Panc1 (cell line): ENCODE measurements at regions not wholly inside any gene's neighbourhood (a gene's known extent, or its start where the extent isn't known, plus 50 kb on each side); places are given as distances from the start of the nearest gene placed in this dataset.
"Not testable (repeated sequence)": the region's sequence is repeated elsewhere in the genome, so short reads cannot be mapped to it uniquely, and the experiment has no call there.

Experiments
- ATAC-seq: fragments of 200-7000 bp; cut with Tn5 transposase; 2 replicates; pipeline ENCODE4 v1.9.1; 2020; ENCODE audit warnings: mild to moderate bottlenecking, moderate library complexity
- BruUV-seq: library from RNA; stranded (reverse); fragments of 400-500 nt; replicated peaks from 2 replicates; lab custom pipeline; 2021; lab: Mats Ljungman, UMichigan
- CTCF ChIA-PET: fragments of 300-600 bp; sonication (Branson Sonifier 250); formaldehyde crosslinking; loops from one replicate; lab custom pipeline; 2022; ENCODE audit warnings: antibody characterized with exemption; lab: Charles Lee
- POLR2A ChIA-PET: fragments of 300-600 bp; sonication (Branson Sonifier 250); formaldehyde crosslinking; loops from one replicate; lab custom pipeline; 2022; ENCODE audit warnings: antibody characterized with exemption; lab: Charles Lee
- DNase-seq: peaks from one replicate; pipeline ENCODE4 v3.0.0-alpha.2; 2010; ENCODE audit warnings: low read depth, low spot score
- H3K27ac ChIP-seq: 2 replicates; pipeline ENCODE4 v1.5.1; 2011; ENCODE audit warnings: mild to moderate bottlenecking, low read length, inconsistent platforms
- H3K27me3 ChIP-seq: fragments of 200-500 bp; sonication (Bioruptor generic); 2 replicates; pipeline ENCODE4 v1.6.0; 2014; ENCODE audit warnings: low read length, inconsistent platforms; ENCODE audit not compliant: control insufficient read depth, insufficient read depth
- H3K36me3 ChIP-seq: fragments of 200-500 bp; sonication (Bioruptor generic); 2 replicates; pipeline ENCODE4 v1.5.1; 2014; ENCODE audit warnings: inconsistent platforms, mild to moderate bottlenecking, low read length, moderate library complexity; ENCODE audit not compliant: control insufficient read depth, insufficient read depth
- H3K4me1 ChIP-seq: 2 replicates; pipeline ENCODE4 v1.5.1; 2011; ENCODE audit warnings: inconsistent platforms, mild to moderate bottlenecking, low read length, moderate library complexity; ENCODE audit not compliant: control insufficient read depth, insufficient read depth
- H3K4me3 ChIP-seq, 2 experiments: 2 replicates each; pipeline ENCODE4 v1.5.1; 2011 to 2012; ENCODE audit warnings: low read depth in 2 of 2, low read length in 2 of 2, mild to moderate bottlenecking in 2 of 2, inconsistent platforms in 1 of 2, moderate library complexity in 1 of 2
- H3K9me3 ChIP-seq: fragments of 200-500 bp; sonication (Bioruptor generic); 2 replicates; pipeline ENCODE4 v1.5.1; 2014; ENCODE audit warnings: low read depth, mild to moderate bottlenecking, inconsistent platforms, low read length, moderate library complexity; ENCODE audit not compliant: control insufficient read depth, insufficient read depth
- POLR2AphosphoS5 ChIP-seq: IDR thresholded peaks from 2 replicates; pipeline ENCODE4 v1.6.1; 2012; ENCODE audit warnings: mild to moderate bottlenecking, low read depth, low read length, moderate library complexity
- SIN3A ChIP-seq: IDR thresholded peaks from 2 replicates; pipeline ENCODE4 v1.6.1; 2012; ENCODE audit warnings: low read depth, mild to moderate bottlenecking, low read length, moderate library complexity, borderline replicate concordance; ENCODE audit not compliant: insufficient read depth
- TCF7L2 ChIP-seq: IDR thresholded peaks from 2 replicates; pipeline ENCODE4 v1.6.1; 2011; ENCODE audit warnings: mild to moderate bottlenecking, low read depth, low read length, inconsistent platforms
- in situ Hi-C: cut with HindIII; loops from 2 replicates; pipeline ENCODE4 v1.10.0; 2016; ENCODE audit warnings: low sequenced_read_pairs, low pct_unique_long_range_greater_than_20kb
- intact Hi-C: fragments of 100-400 bp; cut with micrococcal nuclease; formaldehyde crosslinking; loops from one replicate; pipeline ENCODE4 v1.10.0; 2022; ENCODE audit not compliant: unreplicated experiment
- TF ChIP-seq, protein P1 (sequence below), 2 experiments: IDR thresholded peaks; 2 replicates each; pipeline ENCODE4 v1.6.1; 2011 to 2012; ENCODE audit warnings: low read depth in 2 of 2, control low read depth in 1 of 2, low read length in 1 of 2, mild to moderate bottlenecking in 1 of 2, moderate library complexity in 1 of 2; ENCODE audit not compliant: insufficient read depth in 1 of 2
- TF ChIP-seq, protein P2 (sequence below): fragments of 450-650 bp; IDR thresholded peaks from 2 replicates; pipeline ENCODE4 v1.5.1; 2017; ENCODE audit warnings: mild to moderate bottlenecking

DNA sequence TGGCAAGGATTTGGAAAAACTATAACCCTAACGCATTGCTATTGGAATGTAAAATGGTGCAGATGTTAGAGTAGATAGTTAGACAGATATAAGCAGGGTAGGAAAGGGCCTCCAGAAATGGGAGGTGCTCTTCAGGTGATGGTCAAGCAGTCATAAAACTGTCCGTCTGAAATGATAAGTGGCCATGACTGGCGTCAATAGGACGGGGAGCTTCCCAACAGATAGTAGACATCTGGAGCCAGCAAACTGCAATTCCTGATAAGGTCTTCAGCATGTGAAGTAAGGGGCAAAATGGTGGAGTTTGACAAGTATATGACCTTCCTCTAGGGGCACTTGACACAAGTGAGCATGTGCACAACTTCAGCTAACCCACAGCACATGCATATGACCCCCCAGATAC lies 250.4 kb downstream of the MAGEB5 start:
- no peaks in the 10 kb centered on the region for H3K4me1 ChIP-seq
- no peak overlapping the region for H3K27ac ChIP-seq
- intact Hi-C loops (no loop called here), in situ Hi-C loops (no loop called here)
- no peaks in the 10 kb centered on the region for H3K27me3 ChIP-seq
- H3K9me3 ChIP-seq = no peaks in the 10 kb centered on the region
- ChIA-PET CTCF (no interaction called here), POLR2A (no interaction called here)
- H3K4me3 ChIP-seq = no peak overlapping the region
- no peaks in the 10 kb centered on the region for H3K36me3 ChIP-seq
- DNase-seq = no peak
- ATAC-seq = no peak
- TF ChIP-seq TCF7L2 = no peak
- no peak for TF ChIP-seq POLR2AphosphoS5
- TF ChIP-seq, protein P1, sequence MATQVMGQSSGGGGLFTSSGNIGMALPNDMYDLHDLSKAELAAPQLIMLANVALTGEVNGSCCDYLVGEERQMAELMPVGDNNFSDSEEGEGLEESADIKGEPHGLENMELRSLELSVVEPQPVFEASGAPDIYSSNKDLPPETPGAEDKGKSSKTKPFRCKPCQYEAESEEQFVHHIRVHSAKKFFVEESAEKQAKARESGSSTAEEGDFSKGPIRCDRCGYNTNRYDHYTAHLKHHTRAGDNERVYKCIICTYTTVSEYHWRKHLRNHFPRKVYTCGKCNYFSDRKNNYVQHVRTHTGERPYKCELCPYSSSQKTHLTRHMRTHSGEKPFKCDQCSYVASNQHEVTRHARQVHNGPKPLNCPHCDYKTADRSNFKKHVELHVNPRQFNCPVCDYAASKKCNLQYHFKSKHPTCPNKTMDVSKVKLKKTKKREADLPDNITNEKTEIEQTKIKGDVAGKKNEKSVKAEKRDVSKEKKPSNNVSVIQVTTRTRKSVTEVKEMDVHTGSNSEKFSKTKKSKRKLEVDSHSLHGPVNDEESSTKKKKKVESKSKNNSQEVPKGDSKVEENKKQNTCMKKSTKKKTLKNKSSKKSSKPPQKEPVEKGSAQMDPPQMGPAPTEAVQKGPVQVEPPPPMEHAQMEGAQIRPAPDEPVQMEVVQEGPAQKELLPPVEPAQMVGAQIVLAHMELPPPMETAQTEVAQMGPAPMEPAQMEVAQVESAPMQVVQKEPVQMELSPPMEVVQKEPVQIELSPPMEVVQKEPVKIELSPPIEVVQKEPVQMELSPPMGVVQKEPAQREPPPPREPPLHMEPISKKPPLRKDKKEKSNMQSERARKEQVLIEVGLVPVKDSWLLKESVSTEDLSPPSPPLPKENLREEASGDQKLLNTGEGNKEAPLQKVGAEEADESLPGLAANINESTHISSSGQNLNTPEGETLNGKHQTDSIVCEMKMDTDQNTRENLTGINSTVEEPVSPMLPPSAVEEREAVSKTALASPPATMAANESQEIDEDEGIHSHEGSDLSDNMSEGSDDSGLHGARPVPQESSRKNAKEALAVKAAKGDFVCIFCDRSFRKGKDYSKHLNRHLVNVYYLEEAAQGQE (IDR thresholded peaks at IDR 0.05; ENCODE audit: insufficient read depth in 1 of 2, low read depth in 2 of 2, low read length in 1 of 2) = no peak
- TF ChIP-seq SIN3A = no peak
- TF ChIP-seq, protein P2, sequence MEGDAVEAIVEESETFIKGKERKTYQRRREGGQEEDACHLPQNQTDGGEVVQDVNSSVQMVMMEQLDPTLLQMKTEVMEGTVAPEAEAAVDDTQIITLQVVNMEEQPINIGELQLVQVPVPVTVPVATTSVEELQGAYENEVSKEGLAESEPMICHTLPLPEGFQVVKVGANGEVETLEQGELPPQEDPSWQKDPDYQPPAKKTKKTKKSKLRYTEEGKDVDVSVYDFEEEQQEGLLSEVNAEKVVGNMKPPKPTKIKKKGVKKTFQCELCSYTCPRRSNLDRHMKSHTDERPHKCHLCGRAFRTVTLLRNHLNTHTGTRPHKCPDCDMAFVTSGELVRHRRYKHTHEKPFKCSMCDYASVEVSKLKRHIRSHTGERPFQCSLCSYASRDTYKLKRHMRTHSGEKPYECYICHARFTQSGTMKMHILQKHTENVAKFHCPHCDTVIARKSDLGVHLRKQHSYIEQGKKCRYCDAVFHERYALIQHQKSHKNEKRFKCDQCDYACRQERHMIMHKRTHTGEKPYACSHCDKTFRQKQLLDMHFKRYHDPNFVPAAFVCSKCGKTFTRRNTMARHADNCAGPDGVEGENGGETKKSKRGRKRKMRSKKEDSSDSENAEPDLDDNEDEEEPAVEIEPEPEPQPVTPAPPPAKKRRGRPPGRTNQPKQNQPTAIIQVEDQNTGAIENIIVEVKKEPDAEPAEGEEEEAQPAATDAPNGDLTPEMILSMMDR = no peak
- no TSS peak for BruUV-seq

DNA sequence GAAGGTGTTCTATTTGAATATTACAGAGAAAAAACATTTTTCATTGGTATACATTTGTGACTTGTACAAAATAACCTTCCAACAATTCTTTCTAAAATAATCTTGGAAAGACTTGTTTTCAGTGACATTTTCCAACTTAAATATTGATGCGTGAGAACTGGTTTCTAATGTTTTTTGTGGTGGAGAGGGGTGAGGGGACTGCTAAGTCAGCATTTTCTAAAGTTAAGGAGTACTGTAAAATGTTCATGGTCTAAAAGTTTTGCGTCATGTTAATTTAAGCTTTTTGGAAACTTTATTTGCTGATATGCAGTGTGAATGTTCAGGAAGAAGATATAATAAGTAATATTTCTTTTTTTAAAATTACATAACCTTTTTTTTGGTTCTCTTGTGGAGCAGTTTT lies 229.3 kb downstream of the MAGEB5 start:
- Histone ChIP-seq H3K36me3 (no peaks in the 10 kb centered on the region), H3K9me3 (no peaks in the 10 kb centered on the region), H3K27me3 (no peaks in the 10 kb centered on the region), H3K4me1 (no peaks in the 10 kb centered on the region), H3K27ac (no peak overlapping the region), H3K4me3 (no peak overlapping the region)
- no peak for DNase-seq
- ChIA-PET CTCF (no interaction called here), POLR2A (no interaction called here)
- no peak for ATAC-seq
- BruUV-seq = no TSS peak
- TF ChIP-seq POLR2AphosphoS5 (no peak), SIN3A (no peak), TCF7L2 (no peak)
- TF ChIP-seq, protein P1 (IDR thresholded peaks at IDR 0.05; ENCODE audit: insufficient read depth in 1 of 2, low read depth in 2 of 2, low read length in 1 of 2) = no peak
- TF ChIP-seq, protein P2 = no peak
- in situ Hi-C loops (no loop called here), intact Hi-C loops (no loop called here)

DNA sequence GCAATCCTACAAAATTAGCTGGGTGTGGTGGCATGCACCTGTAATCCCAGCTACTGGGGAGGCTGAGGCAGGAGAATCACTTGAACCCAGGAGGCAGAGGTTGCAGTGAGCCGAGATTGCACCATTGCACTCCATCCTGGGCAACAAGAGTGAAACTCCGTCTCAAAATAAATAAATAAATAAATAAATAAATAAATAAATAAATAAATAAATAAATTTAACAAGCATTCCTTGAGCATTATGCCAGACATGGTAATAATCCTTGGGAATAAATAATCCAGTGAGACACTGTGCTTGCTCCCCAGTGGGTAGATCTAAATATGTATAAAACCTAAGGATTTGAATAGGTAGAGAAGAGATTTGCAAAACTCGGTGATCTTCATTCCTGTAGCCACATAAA lies 228.4 kb downstream of the MAGEB5 start:
- BruUV-seq, H3K4me1 ChIP-seq, DNase-seq, POLR2A ChIA-PET, H3K4me3 ChIP-seq, H3K9me3 ChIP-seq, CTCF ChIA-PET, ATAC-seq, intact Hi-C loops, H3K36me3 ChIP-seq, in situ Hi-C loops, H3K27me3 ChIP-seq, H3K27ac ChIP-seq: not testable (repeated sequence)
